ENCODE measurements at regions not wholly inside any gene's neighbourhood (a gene's known extent, or its start where the extent isn't known, plus 50 kb on each side); places are given as distances from the start of the nearest gene placed in this dataset.

DNA sequence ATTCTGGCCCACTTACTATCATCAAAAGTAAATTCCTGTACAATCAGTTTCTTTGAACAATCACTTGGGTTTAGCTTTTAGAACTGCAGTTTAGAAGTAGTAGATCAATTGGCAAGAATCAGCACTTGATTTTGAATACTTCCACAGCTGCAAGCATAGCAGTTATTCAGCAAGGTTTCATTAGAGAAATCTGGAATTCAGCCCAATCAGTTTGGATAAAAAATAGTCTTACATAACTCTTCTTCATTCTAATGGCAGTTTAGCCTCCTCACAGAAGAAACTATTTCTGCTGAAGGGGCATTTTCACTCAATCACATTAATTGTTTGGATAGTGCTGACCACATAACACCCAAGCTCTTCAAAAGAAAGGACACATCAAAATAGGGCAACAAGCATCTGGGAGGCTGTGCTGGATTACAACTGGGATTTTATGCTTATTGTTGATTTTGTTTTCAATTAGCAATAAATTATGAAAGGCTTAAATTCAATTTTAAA lies 336.2 kb upstream of the PDE4D start:
- TF ChIP-seq, protein P1, sequence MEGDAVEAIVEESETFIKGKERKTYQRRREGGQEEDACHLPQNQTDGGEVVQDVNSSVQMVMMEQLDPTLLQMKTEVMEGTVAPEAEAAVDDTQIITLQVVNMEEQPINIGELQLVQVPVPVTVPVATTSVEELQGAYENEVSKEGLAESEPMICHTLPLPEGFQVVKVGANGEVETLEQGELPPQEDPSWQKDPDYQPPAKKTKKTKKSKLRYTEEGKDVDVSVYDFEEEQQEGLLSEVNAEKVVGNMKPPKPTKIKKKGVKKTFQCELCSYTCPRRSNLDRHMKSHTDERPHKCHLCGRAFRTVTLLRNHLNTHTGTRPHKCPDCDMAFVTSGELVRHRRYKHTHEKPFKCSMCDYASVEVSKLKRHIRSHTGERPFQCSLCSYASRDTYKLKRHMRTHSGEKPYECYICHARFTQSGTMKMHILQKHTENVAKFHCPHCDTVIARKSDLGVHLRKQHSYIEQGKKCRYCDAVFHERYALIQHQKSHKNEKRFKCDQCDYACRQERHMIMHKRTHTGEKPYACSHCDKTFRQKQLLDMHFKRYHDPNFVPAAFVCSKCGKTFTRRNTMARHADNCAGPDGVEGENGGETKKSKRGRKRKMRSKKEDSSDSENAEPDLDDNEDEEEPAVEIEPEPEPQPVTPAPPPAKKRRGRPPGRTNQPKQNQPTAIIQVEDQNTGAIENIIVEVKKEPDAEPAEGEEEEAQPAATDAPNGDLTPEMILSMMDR (IDR thresholded peaks at IDR 0.05 in 8 of 11, conservative IDR thresholded peaks at IDR 0.05 in 3 of 11), result no peak
- TF ChIP-seq POLR2AphosphoS5 (IDR thresholded peaks at IDR 0.05), result no peak

All from spleen (tissue), 7 donors.